Naive thymus-derived CD8-positive, alpha-beta T cell (primary cell): ENCODE measurements at regions not wholly inside any gene's neighbourhood (a gene's known extent, or its start where the extent isn't known, plus 50 kb on each side); places are given as distances from the start of the nearest gene placed in this dataset.

Experiments used
- ATAC-seq, 2 donors: fragments of 150-1000 bp; cut with Tn5 transposase in 1 of 2; sonication (Bioruptor Pico), chemical (Tn5 transposase) in 1 of 2; 1 replicate in 1 of 2; 2 replicates in 1 of 2; pipeline ENCODE4 v1.10.0; 2021; ENCODE audit warnings: mild to moderate bottlenecking in 2 of 2, moderate library complexity in 2 of 2
- POLR2A ChIA-PET: fragments of 350-600 bp; sonication (Branson Sonifier 250); formaldehyde crosslinking; loops from one replicate; lab custom pipeline; 2021; ENCODE audit warnings: antibody characterized with exemption; lab: Charles Lee
- DNase-seq, 10 donors: peaks; one replicate each; pipeline versions ENCODE4 v3.0.0 to v3.0.0-alpha.2; 2020 to 2022
- H3K27ac Mint-ChIP-seq, 10 donors: one replicate each; pipeline ENCODE4 v1.8.0; 2020 to 2022; ENCODE audit warnings: mild to moderate bottlenecking in 10 of 10, mixed read lengths in 10 of 10, moderate library complexity in 4 of 10, inconsistent platforms in 1 of 10
- H3K27me3 Mint-ChIP-seq, 5 donors: one replicate each; pipeline ENCODE4 v1.8.0; 2021 to 2022; ENCODE audit warnings: mixed read lengths in 5 of 5
- H3K36me3 Mint-ChIP-seq, 3 donors: one replicate each; pipeline ENCODE4 v1.8.0; 2020 to 2022; ENCODE audit warnings: mixed read lengths in 3 of 3, mild to moderate bottlenecking in 2 of 3, inconsistent platforms in 1 of 3
- H3K4me1 Mint-ChIP-seq, 4 donors: one replicate each; pipeline ENCODE4 v1.8.0; 2021 to 2022; ENCODE audit warnings: mixed read lengths in 4 of 4
- H3K4me3 Mint-ChIP-seq, 10 donors: one replicate each; pipeline ENCODE4 v1.8.0; 2020 to 2022; ENCODE audit warnings: mild to moderate bottlenecking in 10 of 10, mixed read lengths in 10 of 10, moderate library complexity in 6 of 10, inconsistent platforms in 1 of 10
- H3K9me3 Mint-ChIP-seq, 9 donors: one replicate each; pipeline ENCODE4 v1.8.0; 2020 to 2022; ENCODE audit warnings: mixed read lengths in 9 of 9, mild to moderate bottlenecking in 3 of 9, inconsistent platforms in 1 of 9, moderate library complexity in 1 of 9

DNA sequence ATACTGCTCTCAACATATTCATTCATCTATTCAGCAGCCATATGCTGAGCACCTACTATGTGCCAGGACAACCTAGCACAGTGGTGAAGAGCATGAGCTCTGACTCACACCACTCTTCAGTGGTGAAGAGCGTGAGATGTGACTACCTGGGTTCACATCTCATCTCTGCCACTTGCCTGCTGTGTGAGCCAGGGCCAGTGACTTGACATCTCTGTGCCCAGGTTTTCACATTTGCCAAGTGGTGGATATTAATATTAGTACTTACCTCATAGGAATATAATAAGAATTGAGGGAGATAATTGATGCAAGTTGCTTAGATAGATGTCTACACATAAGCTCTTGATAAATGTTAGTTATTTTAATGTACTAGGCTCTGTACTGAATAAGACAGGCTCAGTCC, 488.9 kb downstream of the PTPRU start:
- DNase-seq, result no peak
- Mint-ChIP-seq H3K9me3 (peaks cover 0 to 32% (median 15%) of the 10 kb centered on the region in 9 donors), H3K27ac (no peak overlapping the region), H3K27me3 (peaks cover 4 to 41% (median 25%) of the 10 kb centered on the region in 5 donors), H3K4me3 (no peak overlapping the region), H3K4me1 (no peaks in the 10 kb centered on the region), H3K36me3 (peaks cover 0 to 11% (median 0%) of the 10 kb centered on the region in 3 donors)
- ATAC-seq, result no peak
- POLR2A ChIA-PET, result no interaction called here

DNA sequence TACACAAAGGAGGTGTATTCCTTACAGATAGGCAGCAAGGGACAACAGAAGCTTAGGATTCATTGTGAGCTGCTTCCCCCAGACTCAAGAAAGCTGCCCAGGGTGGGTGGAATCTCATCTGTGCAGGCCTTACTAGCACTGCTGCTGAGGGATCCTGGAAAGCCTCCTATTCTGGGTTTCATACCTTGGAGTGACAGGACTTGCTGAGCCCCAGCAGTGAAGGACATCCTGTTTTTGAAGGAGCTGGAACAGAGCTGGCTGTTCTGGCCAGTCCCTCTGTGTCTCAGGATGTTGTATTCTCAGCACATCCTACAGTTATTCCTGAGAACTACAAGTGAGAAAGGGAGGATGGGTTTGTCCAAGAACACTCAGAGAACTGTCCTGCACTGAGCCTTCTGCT, 486.3 kb downstream of the PTPRU start:
- Mint-ChIP-seq H3K36me3 (peaks cover 0 to 19% (median 0%) of the 10 kb centered on the region in 3 donors), H3K27ac (no peak overlapping the region), H3K4me1 (peaks cover 0 to 2% (median 0%) of the 10 kb centered on the region in 4 donors), H3K4me3 (no peak overlapping the region), H3K9me3 (peaks cover 0 to 55% (median 26%) of the 10 kb centered on the region in 9 donors), H3K27me3 (peaks cover 6 to 58% (median 37%) of the 10 kb centered on the region in 5 donors)
- DNase-seq, result no peak
- POLR2A ChIA-PET, result no interaction called here
- no peak for ATAC-seq

- POLR2A ChIA-PET, result no interaction called here
- Mint-ChIP-seq H3K36me3 (peaks cover 0 to 19% (median 0%) of the 10 kb centered on the region in 3 donors), H3K27me3 (peaks cover 8 to 31% (median 23%) of the 10 kb centered on the region in 5 donors), H3K9me3 (peaks cover 0 to 67% (median 29%) of the 10 kb centered on the region in 9 donors), H3K27ac (no peak overlapping the region), H3K4me1 (peaks cover 0 to 2% (median 0%) of the 10 kb centered on the region in 4 donors), H3K4me3 (no peak overlapping the region)
- ATAC-seq (no peak), DNase-seq (peak in 1 of 10 donors; percentile 1)
Measured at GRCh38 chr1:29719253-29719652, 482.9 kb downstream of the PTPRU start.

DNA sequence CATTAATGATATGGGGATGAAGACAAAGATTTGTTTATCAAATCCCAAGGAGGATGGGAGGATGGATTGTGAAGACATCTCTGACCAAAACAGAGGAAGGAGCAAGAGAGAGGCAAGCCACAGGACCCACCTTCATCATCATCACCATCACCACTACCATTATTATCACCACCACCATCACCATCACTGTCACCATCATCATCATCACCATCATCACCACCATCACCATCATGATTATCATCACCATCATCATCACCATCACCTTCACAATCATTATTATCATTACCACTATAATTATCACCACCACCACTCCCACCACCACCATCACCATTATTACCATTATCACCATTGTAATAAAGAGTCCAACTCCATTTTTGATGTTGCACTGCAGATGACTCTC, 482.5 kb downstream of the PTPRU start:
- POLR2A ChIA-PET, result no interaction called here
- Mint-ChIP-seq H3K27ac (no peak overlapping the region), H3K4me1 (peaks cover 0 to 2% (median 0%) of the 10 kb centered on the region in 4 donors), H3K36me3 (peaks cover 0 to 19% (median 0%) of the 10 kb centered on the region in 3 donors), H3K27me3 (peaks cover 8 to 31% (median 23%) of the 10 kb centered on the region in 5 donors), H3K9me3 (peaks cover 0 to 65% (median 29%) of the 10 kb centered on the region in 9 donors), H3K4me3 (no peak overlapping the region)
- DNase-seq (no peak), ATAC-seq (no peak)

- DNase-seq (peak in 1 of 10 donors; percentile 47), ATAC-seq (no peak)
- Mint-ChIP-seq H3K27ac (no peak overlapping the region), H3K27me3 (peaks cover 8 to 40% (median 28%) of the 10 kb centered on the region in 5 donors), H3K4me1 (peaks cover 0 to 3% (median 1%) of the 10 kb centered on the region in 4 donors), H3K4me3 (no peak overlapping the region), H3K9me3 (peaks cover 0 to 43% (median 28%) of the 10 kb centered on the region in 9 donors), H3K36me3 (peaks cover 0 to 16% (median 0%) of the 10 kb centered on the region in 3 donors)
- POLR2A ChIA-PET, result no interaction called here
Measured at GRCh38 chr1:29716306-29716705, 480.0 kb downstream of the PTPRU start.

- peaks cover 0 to under 1% (median 0%) of the 10 kb centered on the region in 3 donors for H3K36me3 Mint-ChIP-seq
- DNase-seq, result no peak
- peaks cover 5 to 23% (median 16%) of the 10 kb centered on the region in 5 donors for H3K27me3 Mint-ChIP-seq
- no peak for ATAC-seq
- POLR2A ChIA-PET, result no interaction called here
- peaks cover 0 to 23% (median 12%) of the 10 kb centered on the region in 9 donors for H3K9me3 Mint-ChIP-seq
- peaks cover 0 to 13% (median 2%) of the 10 kb centered on the region in 4 donors for H3K4me1 Mint-ChIP-seq
- no peak overlapping the region for H3K27ac Mint-ChIP-seq
- H3K4me3 Mint-ChIP-seq, result no peak overlapping the region
Measured at GRCh38 chr1:29713857-29714256, 477.5 kb downstream of the PTPRU start.

- H3K9me3 Mint-ChIP-seq, result peaks cover 0 to 14% (median 7%) of the 10 kb centered on the region in 9 donors
- H3K27ac Mint-ChIP-seq, result no peak overlapping the region
- ATAC-seq (no peak), DNase-seq (peak in 1 of 10 donors; percentile 13)
- H3K4me3 Mint-ChIP-seq, result no peak overlapping the region
- H3K36me3 Mint-ChIP-seq, result no peaks in the 10 kb centered on the region
- POLR2A ChIA-PET, result no interaction called here
- H3K4me1 Mint-ChIP-seq, result peaks cover 0 to 14% (median 3%) of the 10 kb centered on the region in 4 donors
- H3K27me3 Mint-ChIP-seq, result peaks cover 8 to 28% (median 20%) of the 10 kb centered on the region in 5 donors
Measured at GRCh38 chr1:29712801-29713200, 476.5 kb downstream of the PTPRU start.

GRCh38 chr1:29712284-29712651, 475.9 kb downstream of the PTPRU start:
- H3K27ac Mint-ChIP-seq, result no peak overlapping the region
- H3K4me1 Mint-ChIP-seq, result peaks cover 0 to 14% (median 3%) of the 10 kb centered on the region in 4 donors
- peaks cover 0 to 8% (median 3%) of the 10 kb centered on the region in 9 donors for H3K9me3 Mint-ChIP-seq
- H3K36me3 Mint-ChIP-seq, result no peaks in the 10 kb centered on the region
- ATAC-seq, result no peak
- no peak for DNase-seq
- H3K27me3 Mint-ChIP-seq, result peaks cover 8 to 30% (median 22%) of the 10 kb centered on the region in 5 donors
- POLR2A ChIA-PET, result no interaction called here
- no peak overlapping the region for H3K4me3 Mint-ChIP-seq

- ATAC-seq (no peak), DNase-seq (peak in 1 of 10 donors; percentile 42)
- Mint-ChIP-seq H3K4me3 (no peak overlapping the region), H3K27me3 (peaks cover 6 to 32% (median 22%) of the 10 kb centered on the region in 5 donors), H3K36me3 (no peaks in the 10 kb centered on the region), H3K27ac (no peak overlapping the region), H3K9me3 (peaks cover 0 to 4% (median 2%) of the 10 kb centered on the region in 9 donors), H3K4me1 (peaks cover 0 to 14% (median 4%) of the 10 kb centered on the region in 4 donors)
- POLR2A ChIA-PET, result no interaction called here
Measured at GRCh38 chr1:29711582-29712283, 475.4 kb downstream of the PTPRU start.

DNA sequence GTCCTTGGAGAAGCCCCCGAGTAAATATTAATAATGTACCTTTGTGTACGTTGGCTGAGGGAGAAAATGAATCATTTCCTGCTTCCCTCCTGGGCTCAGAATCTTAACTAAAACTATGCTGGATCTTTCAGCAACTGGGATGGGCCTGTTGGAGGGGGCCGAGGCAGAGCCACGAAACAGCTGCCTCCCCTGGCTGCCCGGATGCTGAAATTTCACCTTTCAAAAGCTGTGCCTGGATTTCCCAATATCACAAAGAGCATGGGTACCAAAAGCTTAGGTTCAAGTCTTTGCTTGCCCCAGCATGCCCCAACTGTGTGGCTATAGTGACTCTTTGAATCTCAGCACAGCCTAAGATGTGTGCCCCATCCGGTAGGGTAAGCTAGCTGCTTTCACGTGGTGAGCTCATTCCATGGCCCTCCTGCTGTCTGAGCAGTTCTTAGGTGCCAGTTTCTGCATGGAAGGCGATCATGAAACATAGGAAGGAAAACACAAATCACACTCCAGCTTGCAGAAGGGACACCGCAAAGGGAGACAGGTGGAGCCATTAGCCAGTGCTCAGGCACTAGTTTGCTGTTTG, 473.5 kb downstream of the PTPRU start:
- Mint-ChIP-seq H3K9me3 (no peaks in the 10 kb centered on the region), H3K27me3 (peaks cover 23 to 51% (median 42%) of the 10 kb centered on the region in 5 donors), H3K27ac (peak overlapping the region in 2 of 10 donors; percentile 2 to 72), H3K4me3 (no peak overlapping the region), H3K36me3 (no peaks in the 10 kb centered on the region), H3K4me1 (peaks cover 0 to 14% (median 7%) of the 10 kb centered on the region in 4 donors)
- DNase-seq (peak in 1 of 10 donors; percentile 4), ATAC-seq (no peak)
- POLR2A ChIA-PET, result no interaction called here

DNA sequence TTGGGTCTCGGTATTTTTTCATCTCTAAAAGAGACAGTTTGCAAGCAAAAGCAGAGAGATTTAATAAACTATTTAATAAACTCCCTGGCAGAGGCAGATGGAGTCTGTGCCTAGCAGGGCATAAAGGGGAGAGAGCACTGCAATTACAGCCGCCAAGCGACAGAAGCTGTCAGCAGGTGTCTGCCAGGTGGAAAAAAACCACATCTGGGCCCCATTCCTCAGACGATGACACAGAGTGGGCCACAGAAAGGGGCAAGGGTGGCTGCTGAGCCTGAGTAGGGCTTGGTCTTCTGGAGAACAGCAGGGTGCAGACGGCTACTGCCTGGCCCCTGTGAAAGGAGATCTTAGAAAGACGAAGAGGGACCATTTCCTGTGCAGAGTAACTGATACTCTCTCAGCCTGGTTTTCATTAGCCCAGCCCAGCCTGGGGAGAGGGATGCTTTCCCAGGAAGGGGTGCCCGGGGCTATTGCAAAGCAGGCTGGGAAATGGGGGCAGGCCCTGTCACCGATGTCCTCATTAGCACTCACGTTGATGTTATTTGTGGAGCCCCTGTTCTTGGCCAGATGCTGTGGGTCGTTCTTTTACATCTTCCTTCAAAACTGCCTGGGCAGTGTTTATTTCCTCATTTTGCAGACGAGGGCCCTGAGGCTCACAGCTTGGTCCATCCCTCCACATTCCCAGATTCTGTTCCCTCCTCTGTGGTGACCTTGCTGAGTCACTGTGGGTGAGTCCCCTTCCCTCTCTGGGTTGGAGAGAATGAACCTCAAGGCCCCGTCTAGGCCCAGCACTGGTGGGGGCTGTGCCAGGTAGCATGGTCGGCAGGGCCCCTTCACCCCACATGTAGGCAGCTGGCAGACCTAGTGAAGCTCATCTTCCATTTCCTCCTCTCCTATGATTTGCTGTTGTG, 472.7 kb downstream of the PTPRU start:
- peak in 1 of 10 donors; percentile 24 for DNase-seq
- no peaks in the 10 kb centered on the region for H3K9me3 Mint-ChIP-seq
- no peak for ATAC-seq
- H3K27ac Mint-ChIP-seq, result no peak overlapping the region
- POLR2A ChIA-PET, result no interaction called here
- H3K4me3 Mint-ChIP-seq, result no peak overlapping the region
- peaks cover 28 to 59% (median 49%) of the 10 kb centered on the region in 5 donors for H3K27me3 Mint-ChIP-seq
- H3K4me1 Mint-ChIP-seq, result peaks cover 0 to 14% (median 7%) of the 10 kb centered on the region in 4 donors
- H3K36me3 Mint-ChIP-seq, result no peaks in the 10 kb centered on the region

GRCh38 chr1:29708381-29708780, 472.1 kb downstream of the PTPRU start:
- ATAC-seq, result no peak
- Mint-ChIP-seq H3K27me3 (peaks cover 30 to 66% (median 52%) of the 10 kb centered on the region in 5 donors), H3K9me3 (no peaks in the 10 kb centered on the region), H3K36me3 (no peaks in the 10 kb centered on the region), H3K4me1 (peaks cover 0 to 14% (median 7%) of the 10 kb centered on the region in 4 donors), H3K27ac (no peak overlapping the region), H3K4me3 (no peak overlapping the region)
- POLR2A ChIA-PET, result no interaction called here
- peak in 1 of 10 donors; percentile 15 for DNase-seq
